GM12878 (cell line): ENCODE measurements at regions not wholly inside any gene's neighbourhood (a gene's known extent, or its start where the extent isn't known, plus 50 kb on each side); places are given as distances from the start of the nearest gene placed in this dataset.

Experiments
- ATAC-seq: fragments of 200-7000 bp; cut with Tn5 transposase; 3 replicates; pipeline ENCODE4 v1.9.1; 2020; ENCODE audit warnings: mild to moderate bottlenecking, moderate library complexity
- BruUV-seq: library from RNA; stranded (reverse); fragments of 400-500 nt; replicated peaks from 2 replicates; lab custom pipeline; 2021; lab: Mats Ljungman, UMichigan
- CTCF ChIA-PET: fragments of 300-600 bp; sonication (Branson Sonifier 250); formaldehyde crosslinking; extraction: SDS; loops from one replicate; lab custom pipeline; 2021; ENCODE audit warnings: inconsistent platforms; lab: Yijun Ruan, JAX
- POLR2A ChIA-PET: fragments of 350-600 bp; formaldehyde crosslinking; extraction: SDS; loops from one replicate; lab custom pipeline; 2021; ENCODE audit warnings: inconsistent platforms; lab: Charles Lee
- RAD21 ChIA-PET: fragments of 300-600 bp; sonication (Branson Sonifier 250); formaldehyde crosslinking; loops from one replicate; lab custom pipeline; 2023; ENCODE audit warnings: antibody characterized with exemption; ENCODE audit not compliant: unreplicated experiment; lab: Charles Lee
- SMC1A ChIA-PET: fragments of 300-600 bp; sonication (Branson Sonifier 250); formaldehyde crosslinking; loops from one replicate; lab custom pipeline; 2023; ENCODE audit not compliant: unreplicated experiment, uncharacterized antibody; lab: Charles Lee
- DNase-seq: peaks from one replicate; pipeline ENCODE4 v3.0.0-alpha.2; 2011; ENCODE audit warnings: low read depth, low spot score
- FAIRE-seq: peaks from 3 replicates; lab custom pipeline; 2011; peaks lifted over from hg19 to GRCh38; lab: Jason Lieb, UNC
- H2AFZ ChIP-seq: 2 replicates; pipeline ENCODE4 v1.6.0; 2011; ENCODE audit warnings: low read depth, low read length, control low read depth; ENCODE audit not compliant: control insufficient read depth
- H3K27ac ChIP-seq: 2 replicates; pipeline ENCODE4 v1.5.1; 2011; ENCODE audit warnings: control low read depth; ENCODE audit not compliant: control insufficient read depth, insufficient read depth
- H3K27me3 ChIP-seq, 2 experiments: replicated peaks in 1 of 2; 2 replicates each; pipeline versions ENCODE4 v1.6.0 to v1.6.1; 2011; ENCODE audit warnings: low read length in 1 of 2; ENCODE audit not compliant: control insufficient read depth in 2 of 2, insufficient read depth in 2 of 2
- H3K36me3 ChIP-seq, 2 experiments: 2 replicates each; pipeline ENCODE4 v1.5.1; 2011; ENCODE audit warnings: low read length in 1 of 2; ENCODE audit not compliant: control insufficient read depth in 2 of 2, insufficient read depth in 2 of 2
- H3K4me1 ChIP-seq: 2 replicates; pipeline ENCODE4 v1.6.1; 2011; ENCODE audit warnings: mild to moderate bottlenecking, low read length, moderate library complexity, mixed read lengths; ENCODE audit not compliant: control insufficient read depth, insufficient read depth
- H3K4me2 ChIP-seq: 2 replicates; pipeline ENCODE4 v1.6.0; 2011; ENCODE audit warnings: control low read depth; ENCODE audit not compliant: control insufficient read depth, insufficient read depth
- H3K4me3 ChIP-seq: fragments of 200-600 bp; sonication (generic); 2 replicates; pipeline ENCODE4 v1.5.1; 2016
- H3K79me2 ChIP-seq: 2 replicates; pipeline ENCODE4 v1.6.0; 2011; ENCODE audit warnings: low read length; ENCODE audit not compliant: control insufficient read depth, insufficient read depth
- H3K9ac ChIP-seq: 2 replicates; pipeline ENCODE4 v1.8.0; 2011; ENCODE audit warnings: low read length, control low read depth, mixed read lengths; ENCODE audit not compliant: control insufficient read depth, insufficient read depth
- H3K9me3 ChIP-seq: replicated peaks from 3 replicates; pipeline ENCODE4 v1.5.1; 2011; ENCODE audit warnings: mild to moderate bottlenecking, low read length; ENCODE audit not compliant: control insufficient read depth, insufficient read depth
- H4K20me1 ChIP-seq: 2 replicates; pipeline ENCODE4 v1.6.0; 2011; ENCODE audit not compliant: control insufficient read depth, insufficient read depth
- ATF7 ChIP-seq: fragments of 450-650 bp; IDR thresholded peaks from 2 replicates; pipeline ENCODE4 v1.6.1; 2016; ENCODE audit warnings: low read depth, mild to moderate bottlenecking
- CBX3 ChIP-seq: fragments of 200-600 bp; sonication (generic); IDR thresholded peaks from 2 replicates; pipeline ENCODE4 v1.6.1; 2016; ENCODE audit warnings: low read depth, borderline replicate concordance
- CREB1 ChIP-seq: IDR thresholded peaks from 2 replicates; pipeline ENCODE4 v1.6.1; 2012; ENCODE audit warnings: low read depth, mild to moderate bottlenecking, inconsistent platforms
- E2F4 ChIP-seq: IDR thresholded peaks from 2 replicates; pipeline ENCODE4 v1.6.1; 2012; ENCODE audit warnings: low read depth, low read length, improper control_type of control experiment
- MTA3 ChIP-seq: IDR thresholded peaks from 2 replicates; pipeline ENCODE4 v1.6.1; 2012; ENCODE audit warnings: low read length, inconsistent platforms, borderline replicate concordance
- SMAD1 ChIP-seq: fragments of 450-650 bp; IDR thresholded peaks from 2 replicates; pipeline ENCODE4 v1.6.1; 2018; ENCODE audit warnings: mild to moderate bottlenecking, low read depth; ENCODE audit not compliant: partially characterized antibody
- SMC3 ChIP-seq: IDR thresholded peaks from 2 replicates; pipeline ENCODE4 v1.6.1; 2011; ENCODE audit warnings: low read length, improper control_type of control experiment, borderline replicate concordance
- ZBTB11 ChIP-seq: fragments of 450-650 bp; formaldehyde crosslinking; IDR thresholded peaks from 2 replicates; pipeline ENCODE4 v1.5.0; 2022; ENCODE audit warnings: mild to moderate bottlenecking, missing genetic modification characterization
- ZNF207 ChIP-seq: fragments of 450-650 bp; IDR thresholded peaks from 2 replicates; pipeline ENCODE4 v1.6.1; 2014; ENCODE audit warnings: antibody characterized with exemption, mild to moderate bottlenecking, borderline replicate concordance
- ZNF217 ChIP-seq: fragments of 450-650 bp; IDR thresholded peaks from 2 replicates; pipeline ENCODE4 v1.6.1; 2017; ENCODE audit warnings: antibody characterized with exemption, mild to moderate bottlenecking
- ZNF384 ChIP-seq: IDR thresholded peaks from 2 replicates; pipeline ENCODE4 v1.6.1; 2012; ENCODE audit warnings: low read depth, mild to moderate bottlenecking, low read length, improper control_type of control experiment, borderline replicate concordance
- ZNF622 ChIP-seq: fragments of 450-650 bp; IDR thresholded peaks from 2 replicates; pipeline ENCODE4 v1.6.1; 2017; ENCODE audit warnings: mild to moderate bottlenecking, inconsistent platforms
- ZSCAN29 ChIP-seq: fragments of 450-650 bp; IDR thresholded peaks from 2 replicates; pipeline ENCODE4 v1.6.1; 2017; ENCODE audit warnings: mild to moderate bottlenecking, moderate library complexity
- WGBS: methylation state at CpG from one replicate; pipeline ENCODE4 v1.1.6; 2016; ENCODE audit warnings: low lambda C conversion rate; ENCODE audit not compliant: insufficient replicate concordance, insufficient coverage; ENCODE audit errors: missing lambda C conversion rate; 5-methylcytosine and 5-hydroxymethylcytosine counted together
- in situ Hi-C: fragments of 300-500 bp; cut with MboI; formaldehyde crosslinking; loops from 9 replicates; pipeline ENCODE4 v1.14.3; 2018; ENCODE audit warnings: mixed read lengths
- intact Hi-C: fragments of 100-400 bp; cut with micrococcal nuclease; formaldehyde crosslinking; loops from one replicate; pipeline ENCODE4 v1.14.2; 2022; ENCODE audit not compliant: unreplicated experiment

- POLR2A ChIA-PET, result no interaction called here
- no peak for FAIRE-seq
- in situ Hi-C loops (no loop called here), intact Hi-C loops (no loop called here)
- H3K36me3 ChIP-seq, result no peaks in the 10 kb centered on the region
- WGBS, result 11% methylated on average over 4 of the region's 4 CpGs
- TF ChIP-seq ZNF622 (no peak), ZSCAN29 (no peak)
- BruUV-seq, result no TSS peak
- no peak overlapping the region for H3K9ac ChIP-seq
- H3K9me3 ChIP-seq, result no peaks in the 10 kb centered on the region
- CTCF ChIA-PET, result no interaction called here
- H3K4me2 ChIP-seq, result no peak overlapping the region
- ATAC-seq, result no peak
- no peaks in the 10 kb centered on the region for H4K20me1 ChIP-seq
- no peak overlapping the region for H2AFZ ChIP-seq
- no peak for DNase-seq
- SMC1A ChIA-PET, result no interaction called here
- H3K4me3 ChIP-seq, result no peak overlapping the region
- H3K27me3 ChIP-seq, result no peaks in the 10 kb centered on the region; a peak in 1 of 4 replicates
- H3K27ac ChIP-seq, result no peak overlapping the region
- H3K4me1 ChIP-seq, result no peaks in the 10 kb centered on the region
- RAD21 ChIA-PET, result no interaction called here
- no peaks in the 10 kb centered on the region for H3K79me2 ChIP-seq
These were observed 137.8 kb upstream of the UBASH3B start for GRCh38 chr11:122517403-122518379.

- ChIA-PET RAD21 (no interaction called here), CTCF (no interaction called here), POLR2A (no interaction called here), SMC1A (no interaction called here)
- in situ Hi-C loops, result no loop called here
- Histone ChIP-seq H3K4me2 (no peak overlapping the region), H3K79me2 (no peaks in the 10 kb centered on the region), H3K36me3 (no peaks in the 10 kb centered on the region), H3K27ac (no peak overlapping the region), H4K20me1 (no peaks in the 10 kb centered on the region), H3K9ac (no peak overlapping the region), H3K4me1 (no peaks in the 10 kb centered on the region), H3K9me3 (no peaks in the 10 kb centered on the region), H3K4me3 (no peak overlapping the region), H3K27me3 (no peaks in the 10 kb centered on the region; a peak in 1 of 4 replicates), H2AFZ (no peak overlapping the region)
- 3% methylated on average over 2 of the region's 2 CpGs for WGBS
- no TSS peak for BruUV-seq
- ATAC-seq, result no peak
- intact Hi-C loops, result no loop called here
- no peak for DNase-seq
- no peak for FAIRE-seq
- TF ChIP-seq ZNF207 (no peak), CBX3 (no peak), E2F4 (no peak), SMC3 (no peak), SMAD1 (no peak), ZBTB11 (CRISPR knock-in tag) (no peak), CREB1 (no peak), ZNF384 (no peak), ZNF217 (no peak), MTA3 (no peak), ATF7 (no peak)
These were observed 138.8 kb upstream of the UBASH3B start for GRCh38 chr11:122516686-122517085.
